HG02610 (cell line): ENCODE measurements at regions not wholly inside any gene's neighbourhood (a gene's known extent, or its start where the extent isn't known, plus 50 kb on each side); places are given as distances from the start of the nearest gene placed in this dataset.
"Not testable (repeated sequence)": the region's sequence is repeated elsewhere in the genome, so short reads cannot be mapped to it uniquely, and the experiment has no call there.

Source experiments
- ATAC-seq: cut with Tn5 transposase; IDR thresholded peaks from one replicate; pipeline ENCODE4 v1.9.1; 2021; ENCODE audit warnings: mild to moderate bottlenecking, moderate library complexity; ENCODE audit not compliant: unreplicated experiment

- ATAC-seq: no peak
Measured at GRCh38 chr11:97732011-97732632, 1288.6 kb upstream of the CNTN5 start.

- ATAC-seq: no peak
Measured at GRCh38 chr11:97738751-97739150, 1282.0 kb upstream of the CNTN5 start.

GRCh38 chr11:97739932-97740800 is 1280.6 kb upstream of the CNTN5 start:
- ATAC-seq: no peak

GRCh38 chr11:97740801-97741151 is 1280.0 kb upstream of the CNTN5 start:
- no peak for ATAC-seq

GRCh38 chr11:97742717-97743116 is 1278.0 kb upstream of the CNTN5 start:
- ATAC-seq: no peak

- ATAC-seq: no peak
Measured at GRCh38 chr11:97743205-97743742, 1277.5 kb upstream of the CNTN5 start.

GRCh38 chr11:97745515-97746050 is 1275.2 kb upstream of the CNTN5 start:
- no peak for ATAC-seq

- ATAC-seq: no peak
Measured at GRCh38 chr11:97746818-97747217, 1273.9 kb upstream of the CNTN5 start.

GRCh38 chr11:97751405-97751804 is 1269.3 kb upstream of the CNTN5 start:
- ATAC-seq: no peak

GRCh38 chr11:97751952-97752351 is 1268.8 kb upstream of the CNTN5 start:
- no peak for ATAC-seq

- no peak for ATAC-seq
Measured at GRCh38 chr11:97754976-97755375, 1265.8 kb upstream of the CNTN5 start.

- ATAC-seq: no peak
Measured at GRCh38 chr11:97756571-97757335, 1264.0 kb upstream of the CNTN5 start.

GRCh38 chr11:97761175-97761574 is 1259.6 kb upstream of the CNTN5 start:
- ATAC-seq: no peak

- no peak for ATAC-seq
Measured at GRCh38 chr11:97764193-97764592, 1256.6 kb upstream of the CNTN5 start.

GRCh38 chr11:97764605-97765004 is 1256.1 kb upstream of the CNTN5 start:
- ATAC-seq: no peak

- ATAC-seq: no peak
Measured at GRCh38 chr11:97770570-97770969, 1250.2 kb upstream of the CNTN5 start.

GRCh38 chr11:97772705-97773104 is 1248.0 kb upstream of the CNTN5 start:
- ATAC-seq: no peak

- not testable (repeated sequence) for ATAC-seq
Measured at GRCh38 chr11:97784388-97784787, 1236.4 kb upstream of the CNTN5 start.

GRCh38 chr11:97786961-97787360 is 1233.8 kb upstream of the CNTN5 start:
- no peak for ATAC-seq

GRCh38 chr11:97794876-97795275 is 1225.9 kb upstream of the CNTN5 start:
- ATAC-seq: no peak

- ATAC-seq: no peak
Measured at GRCh38 chr11:97800891-97801290, 1219.9 kb upstream of the CNTN5 start.
